ENCODE measurements at regions not wholly inside any gene's neighbourhood (a gene's known extent, or its start where the extent isn't known, plus 50 kb on each side); places are given as distances from the start of the nearest gene placed in this dataset.
A peak's percentile ranks its signal among the peaks of the same experiment; 100 is the strongest.

- Histone ChIP-seq H3K18ac (ENCODE audit: low read depth in 1 of 2, low read length in 2 of 2) (no peak overlapping the region), H2BK120ac (ENCODE audit: low read depth, low read length) (no peak overlapping the region), H2BK15ac (ENCODE audit: low read depth, poor library complexity, severe bottlenecking) (no peak overlapping the region), H3K79me1 (replicated peaks; ENCODE audit: low read length, poor library complexity, severe bottlenecking) (no peaks in the 10 kb centered on the region), H2BK12ac (ENCODE audit: low read length in 2 of 2) (no peak overlapping the region), H3K27me3 (ENCODE audit: control insufficient read depth in 1 of 2, insufficient read depth in 1 of 2, low read length in 2 of 2) (no peaks in the 10 kb centered on the region), H3K14ac (ENCODE audit: low read length in 2 of 2) (no peak overlapping the region), H3K36me3 (ENCODE audit: control insufficient read depth in 1 of 2, insufficient read depth in 2 of 2, low read depth in 1 of 2, low read length in 2 of 2) (no peaks in the 10 kb centered on the region), H3K27ac (ENCODE audit: low read length, poor library complexity, severe bottlenecking) (no peak overlapping the region), H3K23ac (ENCODE audit: low read length in 2 of 2) (no peak overlapping the region), H4K8ac (ENCODE audit: low read length) (no peak overlapping the region), H3K4me1 (ENCODE audit: control insufficient read depth, insufficient read depth, low read depth, low read length) (no peaks in the 10 kb centered on the region), H2BK5ac (ENCODE audit: low read depth, low read length, poor library complexity, severe bottlenecking) (no peak overlapping the region), H3K9me3 (ENCODE audit: control insufficient read depth, low read length) (no peaks in the 10 kb centered on the region), H3K4me2 (ENCODE audit: low read length, poor library complexity, severe bottlenecking) (no peak overlapping the region), H2AK5ac (ENCODE audit: low read length, severe bottlenecking) (no peak overlapping the region), H2AFZ (ENCODE audit: low read depth, low read length) (no peak overlapping the region), H3K9ac (ENCODE audit: low read length) (no peak overlapping the region), H3K4ac (ENCODE audit: low read depth in 1 of 2, low read length in 2 of 2) (no peak overlapping the region), H4K91ac (ENCODE audit: low read length) (no peak overlapping the region), H3K4me3 (ENCODE audit: insufficient read depth in 1 of 2, low read depth in 1 of 2, low read length in 2 of 2) (no peak overlapping the region)
- DNase-seq, result peak; percentile 20
- 89% methylated on average over 1 of the region's 2 CpGs for WGBS
Measured at GRCh38 chr4:115711575-115711974, 598.2 kb upstream of the NDST4 start.

- Histone ChIP-seq H4K8ac (ENCODE audit: low read length) (no peak overlapping the region), H3K79me1 (replicated peaks; ENCODE audit: low read length, poor library complexity, severe bottlenecking) (no peaks in the 10 kb centered on the region), H3K4ac (ENCODE audit: low read depth in 1 of 2, low read length in 2 of 2) (no peak overlapping the region), H2BK12ac (ENCODE audit: low read length in 2 of 2) (no peak overlapping the region), H3K9me3 (ENCODE audit: control insufficient read depth, low read length) (no peaks in the 10 kb centered on the region), H3K27ac (ENCODE audit: low read length, poor library complexity, severe bottlenecking) (no peak overlapping the region), H2BK15ac (ENCODE audit: low read depth, poor library complexity, severe bottlenecking) (no peak overlapping the region), H2BK120ac (ENCODE audit: low read depth, low read length) (no peak overlapping the region), H3K27me3 (ENCODE audit: control insufficient read depth in 1 of 2, insufficient read depth in 1 of 2, low read length in 2 of 2) (no peaks in the 10 kb centered on the region), H3K23ac (ENCODE audit: low read length in 2 of 2) (no peak overlapping the region), H4K91ac (ENCODE audit: low read length) (no peak overlapping the region), H3K4me2 (ENCODE audit: low read length, poor library complexity, severe bottlenecking) (no peak overlapping the region), H2BK5ac (ENCODE audit: low read depth, low read length, poor library complexity, severe bottlenecking) (no peak overlapping the region), H3K36me3 (ENCODE audit: control insufficient read depth in 1 of 2, insufficient read depth in 2 of 2, low read depth in 1 of 2, low read length in 2 of 2) (no peaks in the 10 kb centered on the region), H3K18ac (ENCODE audit: low read depth in 1 of 2, low read length in 2 of 2) (no peak overlapping the region), H3K9ac (ENCODE audit: low read length) (no peak overlapping the region), H3K14ac (ENCODE audit: low read length in 2 of 2) (no peak overlapping the region), H2AK5ac (ENCODE audit: low read length, severe bottlenecking) (no peak overlapping the region), H3K4me1 (ENCODE audit: control insufficient read depth, insufficient read depth, low read depth, low read length) (no peaks in the 10 kb centered on the region), H2AFZ (ENCODE audit: low read depth, low read length) (no peak overlapping the region), H3K4me3 (ENCODE audit: insufficient read depth in 1 of 2, low read depth in 1 of 2, low read length in 2 of 2) (no peak overlapping the region)
- no peak for DNase-seq
Measured at GRCh38 chr4:115688961-115689360, 575.5 kb upstream of the NDST4 start.

GRCh38 chr4:115687052-115687755 is 573.8 kb upstream of the NDST4 start:
- Histone ChIP-seq H3K4me1 (ENCODE audit: control insufficient read depth, insufficient read depth, low read depth, low read length) (no peaks in the 10 kb centered on the region), H3K27me3 (ENCODE audit: control insufficient read depth in 1 of 2, insufficient read depth in 1 of 2, low read length in 2 of 2) (no peaks in the 10 kb centered on the region), H4K91ac (ENCODE audit: low read length) (no peak overlapping the region), H2BK12ac (ENCODE audit: low read length in 2 of 2) (no peak overlapping the region), H3K79me1 (replicated peaks; ENCODE audit: low read length, poor library complexity, severe bottlenecking) (no peaks in the 10 kb centered on the region), H3K14ac (ENCODE audit: low read length in 2 of 2) (no peak overlapping the region), H3K4me2 (ENCODE audit: low read length, poor library complexity, severe bottlenecking) (no peak overlapping the region), H2BK120ac (ENCODE audit: low read depth, low read length) (no peak overlapping the region), H3K18ac (ENCODE audit: low read depth in 1 of 2, low read length in 2 of 2) (no peak overlapping the region), H3K27ac (ENCODE audit: low read length, poor library complexity, severe bottlenecking) (no peak overlapping the region), H3K36me3 (ENCODE audit: control insufficient read depth in 1 of 2, insufficient read depth in 2 of 2, low read depth in 1 of 2, low read length in 2 of 2) (no peaks in the 10 kb centered on the region), H4K8ac (ENCODE audit: low read length) (no peak overlapping the region), H2BK15ac (ENCODE audit: low read depth, poor library complexity, severe bottlenecking) (no peak overlapping the region), H2BK5ac (ENCODE audit: low read depth, low read length, poor library complexity, severe bottlenecking) (no peak overlapping the region), H3K9ac (ENCODE audit: low read length) (no peak overlapping the region), H3K4ac (ENCODE audit: low read depth in 1 of 2, low read length in 2 of 2) (no peak overlapping the region), H2AK5ac (ENCODE audit: low read length, severe bottlenecking) (no peak overlapping the region), H3K23ac (ENCODE audit: low read length in 2 of 2) (no peak overlapping the region), H3K4me3 (ENCODE audit: insufficient read depth in 1 of 2, low read depth in 1 of 2, low read length in 2 of 2) (no peak overlapping the region), H3K9me3 (ENCODE audit: control insufficient read depth, low read length) (no peaks in the 10 kb centered on the region), H2AFZ (ENCODE audit: low read depth, low read length) (no peak overlapping the region)
- DNase-seq, result peak; percentile 7
- WGBS, result no CpG with 5 or more reads among the region's 1 CpG

GRCh38 chr4:115678425-115678941 is 565.1 kb upstream of the NDST4 start:
- WGBS, result 97% methylated on average over 40 of the region's 47 CpGs
- Histone ChIP-seq H2AK5ac (ENCODE audit: low read length, severe bottlenecking) (no peak overlapping the region), H2AFZ (ENCODE audit: low read depth, low read length) (no peak overlapping the region), H3K4me3 (ENCODE audit: insufficient read depth in 1 of 2, low read depth in 1 of 2, low read length in 2 of 2) (no peak overlapping the region), H3K23ac (ENCODE audit: low read length in 2 of 2) (no peak overlapping the region), H2BK15ac (ENCODE audit: low read depth, poor library complexity, severe bottlenecking) (peak overlapping the region; percentile 5), H3K27me3 (ENCODE audit: control insufficient read depth in 1 of 2, insufficient read depth in 1 of 2, low read length in 2 of 2) (no peaks in the 10 kb centered on the region), H3K4me1 (ENCODE audit: control insufficient read depth, insufficient read depth, low read depth, low read length) (no peaks in the 10 kb centered on the region), H3K18ac (ENCODE audit: low read depth in 1 of 2, low read length in 2 of 2) (no peak overlapping the region), H3K36me3 (ENCODE audit: control insufficient read depth in 1 of 2, insufficient read depth in 2 of 2, low read depth in 1 of 2, low read length in 2 of 2) (no peaks in the 10 kb centered on the region), H3K9ac (ENCODE audit: low read length) (no peak overlapping the region), H2BK5ac (ENCODE audit: low read depth, low read length, poor library complexity, severe bottlenecking) (no peak overlapping the region), H3K14ac (ENCODE audit: low read length in 2 of 2) (no peak overlapping the region), H4K91ac (ENCODE audit: low read length) (no peak overlapping the region), H3K27ac (ENCODE audit: low read length, poor library complexity, severe bottlenecking) (no peak overlapping the region), H3K4me2 (ENCODE audit: low read length, poor library complexity, severe bottlenecking) (no peak overlapping the region), H2BK12ac (ENCODE audit: low read length in 2 of 2) (no peak overlapping the region), H4K8ac (ENCODE audit: low read length) (no peak overlapping the region), H3K9me3 (ENCODE audit: control insufficient read depth, low read length) (no peaks in the 10 kb centered on the region), H3K4ac (ENCODE audit: low read depth in 1 of 2, low read length in 2 of 2) (no peak overlapping the region), H2BK120ac (ENCODE audit: low read depth, low read length) (no peak overlapping the region), H3K79me1 (replicated peaks; ENCODE audit: low read length, poor library complexity, severe bottlenecking) (no peaks in the 10 kb centered on the region)
- no peak for DNase-seq
